Spleen (tissue), 11 donors: ENCODE measurements at regions not wholly inside any gene's neighbourhood (a gene's known extent, or its start where the extent isn't known, plus 50 kb on each side); places are given as distances from the start of the nearest gene placed in this dataset.

Experiments
- DNase-seq: peaks from one replicate; pipeline ENCODE4 v3.0.0-alpha.2; 2020
- H3K27ac ChIP-seq, 8 donors: fragments of 200-600 bp; sonication (generic) in 7 of 8; 1 replicate in 4 of 8; 2 replicates in 4 of 8; pipeline versions ENCODE4 v1.5.0 to v1.8.0; 2016 to 2021; ENCODE audit warnings: inconsistent platforms in 4 of 8, mild to moderate bottlenecking in 4 of 8, moderate library complexity in 1 of 8
- H3K27me3 ChIP-seq, 7 donors: fragments of 200-600 bp; sonication (generic) in 6 of 7; replicated peaks in 1 of 7; 1 replicate in 4 of 7; 2 replicates in 3 of 7; pipeline versions ENCODE4 v1.5.0 to v1.8.0; 2016 to 2021; ENCODE audit warnings: inconsistent platforms in 3 of 7, mild to moderate bottlenecking in 1 of 7
- H3K36me3 ChIP-seq, 6 donors: fragments of 200-600 bp; sonication (generic) in 5 of 6; 1 replicate in 4 of 6; 2 replicates in 2 of 6; pipeline versions ENCODE4 v1.5.0 to v1.8.0; 2016 to 2021; ENCODE audit warnings: inconsistent platforms in 2 of 6
- H3K4me1 ChIP-seq, 6 donors: fragments of 200-600 bp; sonication (generic) in 5 of 6; 1 replicate in 3 of 6; 2 replicates in 3 of 6; pipeline versions ENCODE4 v1.5.0 to v1.8.0; 2016 to 2021; ENCODE audit warnings: inconsistent platforms in 3 of 6
- H3K4me3 ChIP-seq, 8 donors: fragments of 200-600 bp; sonication (generic) in 7 of 8; 1 replicate in 4 of 8; 2 replicates in 4 of 8; pipeline versions ENCODE4 v1.5.0 to v1.8.0; 2016 to 2021; ENCODE audit warnings: inconsistent platforms in 4 of 8, mild to moderate bottlenecking in 4 of 8, moderate library complexity in 2 of 8
- H3K9me3 ChIP-seq, 8 donors: fragments of 200-600 bp; sonication (generic) in 7 of 8; 1 replicate in 4 of 8; 2 replicates in 4 of 8; pipeline versions ENCODE4 v1.5.0 to v1.8.0; 2016 to 2021; ENCODE audit warnings: inconsistent platforms in 4 of 8
- POLR2A ChIP-seq, 3 donors: fragments of 450-650 bp; IDR thresholded peaks; one replicate each; pipeline ENCODE4 v1.5.1; 2017; ENCODE audit warnings: antibody characterized with exemption in 3 of 3, mild to moderate bottlenecking in 1 of 3
- POLR2AphosphoS5 ChIP-seq, 3 donors: sonication (generic); formaldehyde crosslinking; IDR thresholded peaks; one replicate each; pipeline ENCODE4 v1.5.1; 2017; ENCODE audit warnings: antibody characterized with exemption in 3 of 3
- WGBS, 5 donors: extraction: QIAGEN DNeasy Blood & Tissue Kit in 3 of 5; methylation state at CpG; one replicate each; pipeline versions ENCODE4 v1.1.5 to v1.1.7; 2013 to 2018; 5-methylcytosine and 5-hydroxymethylcytosine counted together
- intact Hi-C: fragments of 100-400 bp; cut with DNase I; formaldehyde crosslinking; loops from one replicate; pipeline ENCODE4 v1.15.0; 2023; ENCODE audit warnings: low total_unique reads
- TF ChIP-seq, protein P1 (sequence below), 11 experiments: fragments of 200-600 bp in 7 of 11; fragments of 450-650 bp in 4 of 11; sonication (generic) in 4 of 11; IDR thresholded peaks in 8 of 11; conservative IDR thresholded peaks in 3 of 11; 1 replicate in 7 of 11; 2 replicates in 4 of 11; pipeline versions ENCODE4 v1.4.0 to v1.8.0; 2016 to 2021; ENCODE audit warnings: antibody characterized with exemption in 11 of 11, inconsistent platforms in 4 of 11, mild to moderate bottlenecking in 1 of 11
- donor health status: healthy with polysubstance abuse.
- donor health status: DM: no; HTN: no; CAD: no; lungs with moderate emphysema.
- donor health status: DM: no; HTN: no; CAD: no.
- donor health status: Bipolar disorder and iron deficiency.
- donor health status: healthy.
- donor health status: DM: no; HTN: no; CAD: no.
- donor health status: DM: yes; HTN: yes; CAD: no.

DNA sequence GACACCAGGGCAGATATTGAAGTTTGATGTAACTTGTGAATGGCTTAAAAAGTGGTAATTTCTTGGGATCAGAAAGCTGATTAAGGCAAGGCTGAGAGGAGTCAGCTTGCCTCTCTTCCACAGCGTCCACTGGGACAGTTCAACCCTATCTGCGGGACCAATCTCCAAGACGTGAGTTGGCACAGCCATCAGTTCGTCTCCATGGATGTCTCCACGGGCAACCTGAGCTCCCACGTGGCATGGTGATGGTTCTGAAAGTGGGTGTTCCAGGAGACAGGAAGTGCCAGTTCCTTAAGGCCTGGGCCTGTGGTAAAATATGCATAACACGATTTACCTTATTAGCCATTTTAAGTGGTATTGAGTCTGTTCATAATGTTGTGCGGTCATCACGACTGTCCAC, 67.9 kb upstream of the BHLHE23 start:
- H3K9me3 ChIP-seq: peaks cover 2 to 48% (median 40%) of the 10 kb centered on the region in 8 donors
- no peak overlapping the region for H3K4me3 ChIP-seq
- peak; percentile 23 for DNase-seq
- 62 to 85% (median 73%) methylated on average over 9 of the region's 9 CpGs for WGBS, 5 donors
- H3K4me1 ChIP-seq: peaks cover 0 to 11% (median 0%) of the 10 kb centered on the region in 6 donors
- TF ChIP-seq POLR2AphosphoS5 (IDR thresholded peaks at IDR 0.05): no peak
- intact Hi-C loops: no loop called here
- no peak overlapping the region for H3K27ac ChIP-seq
- H3K36me3 ChIP-seq: no peaks in the 10 kb centered on the region
- H3K27me3 ChIP-seq: peaks cover 0 to 76% (median 33%) of the 10 kb centered on the region in 7 donors

DNA sequence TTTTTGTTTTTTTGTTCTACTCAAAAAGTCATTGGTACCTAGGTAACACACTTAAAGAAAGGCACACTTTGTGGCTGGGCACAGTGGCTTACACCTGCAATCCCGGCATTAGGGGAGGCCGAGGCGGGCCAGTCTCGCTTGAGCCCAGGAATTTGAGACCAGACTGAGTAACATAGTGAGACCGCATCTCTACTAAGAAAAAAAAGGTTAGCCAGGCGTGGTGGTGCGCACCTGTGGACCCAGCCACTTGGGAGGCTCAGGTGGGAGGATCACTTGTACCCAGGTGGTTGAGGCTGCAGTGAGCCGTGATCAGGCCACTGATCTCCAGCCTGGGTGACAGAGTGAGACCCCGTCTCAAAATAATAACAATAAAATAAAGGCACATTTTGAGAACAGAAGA, 67.4 kb upstream of the BHLHE23 start:
- intact Hi-C loops: no loop called here
- peak; percentile 27 for DNase-seq
- Histone ChIP-seq H3K27me3 (peaks cover 0 to 76% (median 33%) of the 10 kb centered on the region in 7 donors), H3K36me3 (no peaks in the 10 kb centered on the region), H3K27ac (no peak overlapping the region), H3K4me3 (no peak overlapping the region), H3K4me1 (peaks cover 0 to 11% (median 0%) of the 10 kb centered on the region in 6 donors), H3K9me3 (peaks cover 2 to 45% (median 35%) of the 10 kb centered on the region in 8 donors)
- 79 to 92% (median 86%) methylated on average over 9 of the region's 9 CpGs for WGBS, 5 donors
- TF ChIP-seq, protein P1, sequence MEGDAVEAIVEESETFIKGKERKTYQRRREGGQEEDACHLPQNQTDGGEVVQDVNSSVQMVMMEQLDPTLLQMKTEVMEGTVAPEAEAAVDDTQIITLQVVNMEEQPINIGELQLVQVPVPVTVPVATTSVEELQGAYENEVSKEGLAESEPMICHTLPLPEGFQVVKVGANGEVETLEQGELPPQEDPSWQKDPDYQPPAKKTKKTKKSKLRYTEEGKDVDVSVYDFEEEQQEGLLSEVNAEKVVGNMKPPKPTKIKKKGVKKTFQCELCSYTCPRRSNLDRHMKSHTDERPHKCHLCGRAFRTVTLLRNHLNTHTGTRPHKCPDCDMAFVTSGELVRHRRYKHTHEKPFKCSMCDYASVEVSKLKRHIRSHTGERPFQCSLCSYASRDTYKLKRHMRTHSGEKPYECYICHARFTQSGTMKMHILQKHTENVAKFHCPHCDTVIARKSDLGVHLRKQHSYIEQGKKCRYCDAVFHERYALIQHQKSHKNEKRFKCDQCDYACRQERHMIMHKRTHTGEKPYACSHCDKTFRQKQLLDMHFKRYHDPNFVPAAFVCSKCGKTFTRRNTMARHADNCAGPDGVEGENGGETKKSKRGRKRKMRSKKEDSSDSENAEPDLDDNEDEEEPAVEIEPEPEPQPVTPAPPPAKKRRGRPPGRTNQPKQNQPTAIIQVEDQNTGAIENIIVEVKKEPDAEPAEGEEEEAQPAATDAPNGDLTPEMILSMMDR (IDR thresholded peaks at IDR 0.05 in 8 of 11, conservative IDR thresholded peaks at IDR 0.05 in 3 of 11): no peak
- TF ChIP-seq POLR2A (IDR thresholded peaks at IDR 0.05) (no peak), POLR2AphosphoS5 (IDR thresholded peaks at IDR 0.05) (no peak)

DNA sequence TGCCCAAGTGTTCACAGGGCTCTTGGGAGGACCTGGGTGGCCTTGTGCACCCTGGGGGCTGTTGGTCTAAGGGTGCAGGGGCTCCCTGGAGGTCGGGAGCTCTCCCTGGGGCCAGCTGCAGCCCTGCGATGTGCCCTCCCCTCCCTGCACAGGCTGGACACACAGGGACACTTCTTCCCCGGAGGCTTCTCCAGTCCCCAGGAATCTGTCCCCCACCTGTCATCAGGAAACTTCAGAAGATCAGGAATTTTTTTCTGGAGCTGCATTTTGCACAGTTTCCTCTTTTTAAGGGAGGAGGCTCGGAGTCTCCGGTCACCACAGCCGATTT, 66.9 kb upstream of the BHLHE23 start:
- Histone ChIP-seq H3K9me3 (peaks cover 2 to 40% (median 31%) of the 10 kb centered on the region in 8 donors), H3K4me1 (peaks cover 0 to 11% (median 0%) of the 10 kb centered on the region in 6 donors), H3K27me3 (peaks cover 0 to 79% (median 33%) of the 10 kb centered on the region in 7 donors), H3K4me3 (no peak overlapping the region), H3K27ac (no peak overlapping the region), H3K36me3 (no peaks in the 10 kb centered on the region)
- TF ChIP-seq, protein P1 (IDR thresholded peaks at IDR 0.05 in 8 of 11, conservative IDR thresholded peaks at IDR 0.05 in 3 of 11): no peak
- TF ChIP-seq POLR2AphosphoS5 (IDR thresholded peaks at IDR 0.05) (no peak), POLR2A (IDR thresholded peaks at IDR 0.05) (no peak)
- DNase-seq: peak; percentile 15
- intact Hi-C loops: no loop called here
- WGBS, 5 donors: 70 to 77% (median 74%) methylated on average over 6 of the region's 6 CpGs

DNA sequence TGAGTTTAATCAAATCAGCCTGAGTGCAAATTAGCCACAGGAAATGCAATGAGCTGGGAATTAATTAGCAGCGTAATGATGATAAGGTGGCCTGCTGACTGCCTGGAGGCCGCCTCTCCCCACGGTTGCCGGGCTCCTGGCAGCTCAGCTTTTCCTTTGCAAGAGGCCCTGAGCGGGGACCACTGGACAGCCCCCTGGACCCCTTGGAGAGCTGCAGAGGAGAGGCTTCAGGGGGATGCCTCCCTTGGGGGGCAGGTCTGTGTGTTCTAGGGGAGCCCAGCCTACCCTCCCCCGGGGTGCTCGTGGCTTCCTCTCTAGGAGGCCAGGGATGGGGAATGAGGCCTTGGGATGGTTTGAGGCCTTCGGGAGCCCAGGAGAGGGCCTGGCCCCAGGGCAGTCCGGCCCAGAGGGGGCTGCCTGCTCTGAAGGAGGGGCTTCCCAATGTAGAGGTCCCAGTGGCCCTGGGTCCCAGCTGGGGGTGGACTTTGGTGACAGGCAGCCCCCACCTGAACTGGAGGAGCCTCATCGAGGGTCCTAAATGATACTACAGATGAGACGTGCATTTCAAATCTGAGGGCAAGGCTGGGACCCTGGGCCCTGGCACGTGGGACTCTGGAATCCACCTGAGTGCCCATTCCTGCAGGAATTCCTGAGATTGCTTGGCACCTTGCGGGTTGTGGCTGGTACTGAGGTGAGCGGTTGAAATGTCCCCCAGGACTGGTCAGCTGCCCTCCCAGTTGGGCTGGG, 66.4 kb upstream of the BHLHE23 start:
- DNase-seq: peak; percentile 52
- intact Hi-C loops: no loop called here

More for the DNA sequence above, 66.4 kb upstream of the BHLHE23 start:
- Histone ChIP-seq H3K4me3 (no peak overlapping the region), H3K4me1 (peaks cover 0 to 11% (median 0%) of the 10 kb centered on the region in 6 donors), H3K36me3 (no peaks in the 10 kb centered on the region), H3K9me3 (peaks cover 2 to 34% (median 25%) of the 10 kb centered on the region in 8 donors), H3K27me3 (peaks cover 0 to 85% (median 33%) of the 10 kb centered on the region in 7 donors), H3K27ac (no peak overlapping the region)
- WGBS, 5 donors: 46 to 59% (median 57%) methylated on average over 13 to 14 of the region's 14 CpGs
- TF ChIP-seq POLR2A (IDR thresholded peaks at IDR 0.05) (no peak), POLR2AphosphoS5 (IDR thresholded peaks at IDR 0.05) (no peak)
- TF ChIP-seq, protein P1 (IDR thresholded peaks at IDR 0.05 in 8 of 11, conservative IDR thresholded peaks at IDR 0.05 in 3 of 11): no peak
